ENCODE measurements at regions not wholly inside any gene's neighbourhood (a gene's known extent, or its start where the extent isn't known, plus 50 kb on each side); places are given as distances from the start of the nearest gene placed in this dataset.

DNA sequence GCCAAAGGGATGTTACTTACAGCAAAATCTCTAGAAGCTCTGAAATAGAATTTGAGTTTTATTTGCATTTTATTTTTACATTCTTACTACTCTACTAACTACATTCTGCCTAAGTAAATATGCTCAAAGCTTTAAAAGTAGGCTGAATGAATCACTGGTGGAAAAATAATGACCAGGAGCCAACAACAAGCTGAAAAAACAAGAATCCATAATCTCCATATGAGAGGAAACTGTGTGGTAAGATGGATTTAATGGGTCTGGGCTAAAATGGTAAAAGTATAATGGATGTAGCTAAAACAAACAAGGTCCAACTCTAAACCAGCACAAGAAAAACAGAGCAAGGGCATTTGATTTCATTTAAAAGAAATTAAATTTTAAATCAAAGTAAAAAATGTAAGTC, 525.8 kb upstream of the FTMT start:
- H3K4me3 ChIP-seq (ENCODE audit: low read depth, low read length) = no peak overlapping the region
- no peak for TF ChIP-seq CTCF (IDR thresholded peaks at IDR 0.05; ENCODE audit: low read depth, low read length)

- no peak overlapping the region for H3K4me3 ChIP-seq (ENCODE audit: low read depth, low read length)
- no peak for TF ChIP-seq CTCF (IDR thresholded peaks at IDR 0.05; ENCODE audit: low read depth, low read length)
Observed at GRCh38 chr5:121350181-121350930, 501.3 kb upstream of the FTMT start.

GRCh38 chr5:121366515-121366914, 485.2 kb upstream of the FTMT start:
- TF ChIP-seq CTCF (IDR thresholded peaks at IDR 0.05; ENCODE audit: low read depth, low read length) = no peak
- no peak overlapping the region for H3K4me3 ChIP-seq (ENCODE audit: low read depth, low read length)

DNA sequence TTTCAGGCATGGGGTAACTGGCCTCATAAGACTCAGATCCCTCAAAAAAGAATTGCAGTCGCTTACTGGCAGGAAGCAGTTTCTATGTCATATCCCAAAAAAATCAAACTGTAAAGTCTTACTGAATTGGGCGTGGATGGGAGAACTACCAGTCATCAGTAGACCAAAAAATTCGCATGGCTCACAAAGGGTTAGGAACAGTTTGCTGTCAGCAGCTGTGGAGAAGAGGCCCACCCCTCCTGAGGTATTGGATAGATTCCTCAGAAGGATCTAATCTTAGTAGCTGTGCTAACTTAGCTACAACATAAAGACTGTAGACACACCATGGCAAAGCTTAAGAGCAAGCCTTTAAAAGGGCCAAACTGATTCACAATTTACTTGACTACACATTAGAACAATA, 478.3 kb upstream of the FTMT start:
- no peak overlapping the region for H3K4me3 ChIP-seq (ENCODE audit: low read depth, low read length)
- TF ChIP-seq CTCF (IDR thresholded peaks at IDR 0.05; ENCODE audit: low read depth, low read length) = no peak

- no peak for TF ChIP-seq CTCF (IDR thresholded peaks at IDR 0.05; ENCODE audit: low read depth, low read length)
- H3K4me3 ChIP-seq (ENCODE audit: low read depth, low read length) = no peak overlapping the region
Observed at GRCh38 chr5:121377461-121377860, 474.2 kb upstream of the FTMT start.

GRCh38 chr5:121378046-121378445, 473.6 kb upstream of the FTMT start:
- TF ChIP-seq CTCF (IDR thresholded peaks at IDR 0.05; ENCODE audit: low read depth, low read length) = no peak
- no peak overlapping the region for H3K4me3 ChIP-seq (ENCODE audit: low read depth, low read length)

DNA sequence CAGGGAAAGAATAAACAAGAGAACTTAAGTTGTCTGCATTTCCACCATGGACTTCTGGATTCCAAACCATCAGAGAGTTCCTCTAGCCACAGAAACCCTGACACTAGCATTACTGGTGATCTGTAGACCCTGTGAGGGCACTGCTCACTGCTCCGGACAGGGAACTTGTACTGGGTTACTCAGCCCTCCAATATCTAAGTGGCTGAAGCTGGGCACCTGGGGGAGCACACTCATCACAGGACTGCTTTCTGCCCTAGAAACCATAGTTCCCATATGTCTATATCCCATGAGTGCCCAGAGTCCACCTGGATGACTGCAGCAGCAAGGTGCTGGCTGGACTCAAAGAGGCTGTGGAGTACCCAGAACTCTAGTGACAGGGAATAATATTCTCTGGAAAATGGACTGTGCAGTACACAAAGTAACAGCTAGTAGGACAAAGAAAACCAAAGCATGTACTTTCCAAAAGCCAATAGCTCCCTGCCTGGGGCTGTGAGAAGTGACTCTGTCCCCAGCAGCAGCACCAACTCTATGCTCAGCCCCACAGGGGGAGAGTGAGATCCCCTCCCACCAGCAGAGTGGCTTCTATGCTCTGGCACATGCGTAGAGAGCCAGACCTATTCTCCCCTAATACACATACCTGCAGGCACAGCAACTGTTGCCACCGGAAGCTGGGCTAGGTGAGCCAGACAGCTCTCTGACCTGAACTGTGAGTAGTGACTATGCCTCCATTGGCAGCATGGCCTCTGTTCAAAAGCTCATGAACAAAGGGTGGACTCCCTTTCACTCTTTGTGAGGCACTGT, 472.9 kb upstream of the FTMT start:
- no peak for TF ChIP-seq CTCF (IDR thresholded peaks at IDR 0.05; ENCODE audit: low read depth, low read length)
- no peak overlapping the region for H3K4me3 ChIP-seq (ENCODE audit: low read depth, low read length)

Measured in WI38 (cell line).